ENCODE measurements at regions not wholly inside any gene's neighbourhood (a gene's known extent, or its start where the extent isn't known, plus 50 kb on each side); places are given as distances from the start of the nearest gene placed in this dataset.
A peak's percentile ranks its signal among the peaks of the same experiment; 100 is the strongest.

GRCh38 chr2:118197011-118197675 is 108.9 kb downstream of the INSIG2 start (continued):
- no peak for TF ChIP-seq NFYA (IDR thresholded peaks at IDR 0.05; ENCODE audit: borderline replicate concordance, low read depth, low read length)
- no peak for TF ChIP-seq KLF5 (IDR thresholded peaks at IDR 0.05; ENCODE audit: partially characterized antibody)
- TF ChIP-seq HDAC6 (IDR thresholded peaks at IDR 0.05; ENCODE audit: unreplicated experiment) = no peak
- TF ChIP-seq CHD1 (IDR thresholded peaks at IDR 0.05; ENCODE audit: low read depth, low read length) = no peak
- TF ChIP-seq ATF3 (IDR thresholded peaks at IDR 0.05; ENCODE audit: borderline replicate concordance, extremely low read depth, low read depth, low read length) = peak; percentile 83; the same call in 1 of the 2 replicates
- TF ChIP-seq NR2F1 (conservative IDR thresholded peaks at IDR 0.05) = no peak
- TF ChIP-seq TAF1 (IDR thresholded peaks at IDR 0.05; ENCODE audit: borderline replicate concordance, low read depth, low read length) = no peak
- TF ChIP-seq ZNF384 (IDR thresholded peaks at IDR 0.05; ENCODE audit: borderline replicate concordance, low read depth, low read length) = no peak
- no peak for TF ChIP-seq ZNF217 (IDR thresholded peaks at IDR 0.05)
- TF ChIP-seq SUZ12 (IDR thresholded peaks at IDR 0.05; ENCODE audit: unreplicated experiment) = no peak
- TF ChIP-seq PML (IDR thresholded peaks at IDR 0.05; ENCODE audit: low read length) = no peak
- 0 out of 2 replicates have a peak, but pooled peaks have one; percentile 56 for TF ChIP-seq NFYB (IDR thresholded peaks at IDR 0.05; ENCODE audit: insufficient read depth, low read depth, low read length)
- peak; percentile 70 for TF ChIP-seq HCFC1 (IDR thresholded peaks at IDR 0.05; ENCODE audit: low read length)
- TF ChIP-seq BHLHE40 (IDR thresholded peaks at IDR 0.05; ENCODE audit: borderline replicate concordance in 1 of 2, low read depth in 2 of 2, low read length in 1 of 2) = peak; percentile 59 to 75; a peak in 3 of 4 replicates
- no peak for TF ChIP-seq SRF (IDR thresholded peaks at IDR 0.05; ENCODE audit: low read depth in 2 of 2, low read length in 2 of 2)
- no peak for TF ChIP-seq ZBTB11 (CRISPR knock-in tag; IDR thresholded peaks at IDR 0.05)
- no peak for TF ChIP-seq BCL11A (IDR thresholded peaks at IDR 0.05; ENCODE audit: low read depth, low read length)
- no peak for TF ChIP-seq FOXK2 (IDR thresholded peaks at IDR 0.05)
- TF ChIP-seq MLLT1 (IDR thresholded peaks at IDR 0.05) = no peak
- no peak for TF ChIP-seq NFXL1 (IDR thresholded peaks at IDR 0.05; ENCODE audit: borderline replicate concordance)
- TF ChIP-seq ZBTB33 (IDR thresholded peaks at IDR 0.05) = no peak
- no peak for TF ChIP-seq DPF2 (IDR thresholded peaks at IDR 0.05)
- no peak for TF ChIP-seq FOXM1 (IDR thresholded peaks at IDR 0.05; ENCODE audit: low read depth, low read length)
- TF ChIP-seq STAT3 (IDR thresholded peaks at IDR 0.05; ENCODE audit: low read depth, low read length) = no peak
- TF ChIP-seq MYB (IDR thresholded peaks at IDR 0.05; ENCODE audit: borderline replicate concordance, low read depth, low read length) = no peak
- TF ChIP-seq SIX5 (IDR thresholded peaks at IDR 0.05; ENCODE audit: low read depth, low read length, severe bottlenecking) = peak; percentile 69

All from GM12878 (cell line).